ENCODE measurements at regions not wholly inside any gene's neighbourhood (a gene's known extent, or its start where the extent isn't known, plus 50 kb on each side); places are given as distances from the start of the nearest gene placed in this dataset.
A peak's percentile ranks its signal among the peaks of the same experiment; 100 is the strongest.

GRCh38 chr6:165830761-165831160 lies 167.7 kb upstream of the PDE10A start:
- Histone ChIP-seq H4K20me1 (ENCODE audit: insufficient read depth, low read length) (no peaks in the 10 kb centered on the region), H3K9me3 (replicated peaks in 1 of 2; ENCODE audit: control insufficient read depth in 1 of 2, insufficient read depth in 1 of 2, low read length in 2 of 2) (no peaks in the 10 kb centered on the region), H3K27me3 (ENCODE audit: control insufficient read depth in 2 of 2, insufficient read depth in 2 of 2, low read length in 2 of 2) (peaks cover 0 to 8% of the 10 kb centered on the region in 2 donors), H3K9ac (ENCODE audit: insufficient read depth, low read length, poor library complexity, severe bottlenecking) (no peak overlapping the region), H3K27ac (ENCODE audit: low read depth in 1 of 2, low read length in 2 of 2) (no peak overlapping the region), H2AFZ (ENCODE audit: insufficient read depth, low read depth, low read length, poor library complexity, severe bottlenecking) (no peak overlapping the region), H3K4me1 (ENCODE audit: control insufficient read depth in 1 of 2, insufficient read depth in 2 of 2, low read length in 2 of 2) (no peaks in the 10 kb centered on the region), H3K79me2 (ENCODE audit: insufficient read depth, low read length) (no peaks in the 10 kb centered on the region), H3K36me3 (replicated peaks in 1 of 2; ENCODE audit: control insufficient read depth in 1 of 2, insufficient read depth in 2 of 2, low read length in 2 of 2) (no peaks in the 10 kb centered on the region), H3K4me3 (replicated peaks in 1 of 3; ENCODE audit: low read depth in 2 of 3, low read length in 3 of 3) (no peak overlapping the region), H3K4me2 (replicated peaks; ENCODE audit: extremely low read depth, low read length, poor library complexity, severe bottlenecking) (no peak overlapping the region)
- no peak for DNase-seq
- no peaks in the 10 kb centered on the region for H3K4me1 Mint-ChIP-seq
- peak overlapping the region in 1 of 7 donors; percentile 65 for H3K27ac Mint-ChIP-seq
- TF ChIP-seq, protein P1, sequence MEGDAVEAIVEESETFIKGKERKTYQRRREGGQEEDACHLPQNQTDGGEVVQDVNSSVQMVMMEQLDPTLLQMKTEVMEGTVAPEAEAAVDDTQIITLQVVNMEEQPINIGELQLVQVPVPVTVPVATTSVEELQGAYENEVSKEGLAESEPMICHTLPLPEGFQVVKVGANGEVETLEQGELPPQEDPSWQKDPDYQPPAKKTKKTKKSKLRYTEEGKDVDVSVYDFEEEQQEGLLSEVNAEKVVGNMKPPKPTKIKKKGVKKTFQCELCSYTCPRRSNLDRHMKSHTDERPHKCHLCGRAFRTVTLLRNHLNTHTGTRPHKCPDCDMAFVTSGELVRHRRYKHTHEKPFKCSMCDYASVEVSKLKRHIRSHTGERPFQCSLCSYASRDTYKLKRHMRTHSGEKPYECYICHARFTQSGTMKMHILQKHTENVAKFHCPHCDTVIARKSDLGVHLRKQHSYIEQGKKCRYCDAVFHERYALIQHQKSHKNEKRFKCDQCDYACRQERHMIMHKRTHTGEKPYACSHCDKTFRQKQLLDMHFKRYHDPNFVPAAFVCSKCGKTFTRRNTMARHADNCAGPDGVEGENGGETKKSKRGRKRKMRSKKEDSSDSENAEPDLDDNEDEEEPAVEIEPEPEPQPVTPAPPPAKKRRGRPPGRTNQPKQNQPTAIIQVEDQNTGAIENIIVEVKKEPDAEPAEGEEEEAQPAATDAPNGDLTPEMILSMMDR (IDR thresholded peaks at IDR 0.05): no peak
- WGBS (ENCODE audit: insufficient coverage): no CpG with 5 or more reads among the region's 5 CpGs
- intact Hi-C loops (cut with micrococcal nuclease): no loop called here
- H3K9me3 Mint-ChIP-seq: peaks cover 0 to 2% (median 0%) of the 10 kb centered on the region in 7 donors
- peaks cover 2 to 25% (median 13%) of the 10 kb centered on the region in 3 donors for H3K27me3 Mint-ChIP-seq (ENCODE audit: low read depth in 3 of 3)
- H3K4me3 Mint-ChIP-seq: no peak overlapping the region
- no peaks in the 10 kb centered on the region for H3K36me3 Mint-ChIP-seq

DNA sequence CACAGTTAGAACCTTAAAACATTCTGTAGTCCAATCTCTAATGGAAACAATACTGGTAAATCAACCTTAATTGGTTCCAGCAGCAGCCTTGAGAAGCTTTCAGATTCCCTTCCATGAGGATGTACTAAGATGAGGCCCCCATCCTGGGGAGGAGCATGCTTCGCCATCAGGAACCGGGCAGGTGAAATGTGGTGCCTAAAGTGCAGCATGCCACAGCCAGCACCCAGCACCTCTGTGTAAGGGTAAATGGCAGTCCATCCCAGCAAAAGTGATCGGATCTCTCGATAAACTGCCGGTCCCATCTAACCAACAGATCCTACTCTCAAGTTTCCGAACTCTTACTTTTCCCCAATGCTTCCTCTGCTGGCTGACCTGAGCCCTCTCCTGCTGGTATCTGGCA lies 166.3 kb upstream of the PDE10A start:
- 94% methylated on average over 2 of the region's 6 CpGs for WGBS (ENCODE audit: insufficient coverage)
- no peak overlapping the region for H2AFZ ChIP-seq (ENCODE audit: insufficient read depth, low read depth, low read length, poor library complexity, severe bottlenecking)
- Mint-ChIP-seq H3K27ac (no peak overlapping the region), H3K36me3 (no peaks in the 10 kb centered on the region), H3K4me1 (no peaks in the 10 kb centered on the region), H3K4me3 (no peak overlapping the region), H3K27me3 (ENCODE audit: low read depth in 3 of 3) (peaks cover 2 to 19% (median 13%) of the 10 kb centered on the region in 3 donors), H3K9me3 (no peaks in the 10 kb centered on the region)
- no peak overlapping the region for H3K27ac ChIP-seq (ENCODE audit: low read depth in 1 of 2, low read length in 2 of 2)
- no peaks in the 10 kb centered on the region for H3K4me1 ChIP-seq (ENCODE audit: control insufficient read depth in 1 of 2, insufficient read depth in 2 of 2, low read length in 2 of 2)
- no peak for DNase-seq
- no peaks in the 10 kb centered on the region for H3K36me3 ChIP-seq (replicated peaks in 1 of 2; ENCODE audit: control insufficient read depth in 1 of 2, insufficient read depth in 2 of 2, low read length in 2 of 2)
- no peaks in the 10 kb centered on the region for H4K20me1 ChIP-seq (ENCODE audit: insufficient read depth, low read length)
- H3K27me3 ChIP-seq (ENCODE audit: control insufficient read depth in 2 of 2, insufficient read depth in 2 of 2, low read length in 2 of 2): peaks cover 0 to 8% of the 10 kb centered on the region in 2 donors
- intact Hi-C loops (cut with micrococcal nuclease): no loop called here
- H3K4me3 ChIP-seq (replicated peaks in 1 of 3; ENCODE audit: low read depth in 2 of 3, low read length in 3 of 3): no peak overlapping the region
- no peaks in the 10 kb centered on the region for H3K9me3 ChIP-seq (replicated peaks in 1 of 2; ENCODE audit: control insufficient read depth in 1 of 2, insufficient read depth in 1 of 2, low read length in 2 of 2)
- no peak overlapping the region for H3K9ac ChIP-seq (ENCODE audit: insufficient read depth, low read length, poor library complexity, severe bottlenecking)
- TF ChIP-seq, protein P1 (IDR thresholded peaks at IDR 0.05): no peak
- H3K4me2 ChIP-seq (replicated peaks; ENCODE audit: extremely low read depth, low read length, poor library complexity, severe bottlenecking): no peak overlapping the region
- no peaks in the 10 kb centered on the region for H3K79me2 ChIP-seq (ENCODE audit: insufficient read depth, low read length)
